ENCODE measurements at regions not wholly inside any gene's neighbourhood (a gene's known extent, or its start where the extent isn't known, plus 50 kb on each side); places are given as distances from the start of the nearest gene placed in this dataset.
"Not testable (repeated sequence)": the region's sequence is repeated elsewhere in the genome, so short reads cannot be mapped to it uniquely, and the experiment has no call there.

DNA sequence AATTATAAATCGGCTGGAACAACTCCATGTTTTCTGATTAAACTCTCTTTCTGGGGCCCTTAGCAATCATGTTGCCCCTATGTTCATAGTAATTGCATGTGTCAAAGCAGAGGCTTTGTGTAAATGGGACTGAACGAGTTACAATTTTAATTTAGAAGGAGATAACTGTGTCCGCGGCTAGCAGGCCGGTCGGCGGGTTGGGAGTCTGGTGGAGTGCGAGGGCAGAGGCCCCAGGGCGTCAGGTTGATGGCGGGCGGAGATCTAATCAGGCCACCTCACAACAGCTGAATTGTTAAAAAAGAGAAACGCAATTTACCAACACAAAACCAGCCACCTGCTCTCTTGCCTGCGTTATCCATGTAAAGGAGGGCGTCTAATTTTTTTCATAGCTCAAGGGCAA lies 134.9 kb upstream of the LPCAT1 start:
- Histone ChIP-seq H3K27ac (ENCODE audit: low read depth in 1 of 3, low read length in 2 of 3) (no peak overlapping the region), H3K4me3 (ENCODE audit: low read depth in 1 of 3, low read length in 3 of 3) (no peak overlapping the region), H3K4me1 (ENCODE audit: control insufficient read depth in 3 of 3, insufficient read depth in 2 of 3, low read depth in 1 of 3, low read length in 2 of 3) (no peaks in the 10 kb centered on the region), H3K9me3 (ENCODE audit: control insufficient read depth in 2 of 2, insufficient read depth in 1 of 2, low read depth in 1 of 2, low read length in 1 of 2) (no peaks in the 10 kb centered on the region), H3K27me3 (ENCODE audit: control insufficient read depth in 3 of 3, insufficient read depth in 3 of 3, low read length in 3 of 3) (peaks cover 0 to 16% (median 5%) of the 10 kb centered on the region in 3 donors), H3K36me3 (ENCODE audit: control insufficient read depth in 3 of 3, insufficient read depth in 2 of 3, low read depth in 1 of 3, low read length in 3 of 3) (no peaks in the 10 kb centered on the region)
- FAIRE-seq, result no peak
- DNase-seq, result no peak
- WGBS, 3 donors, result 21 to 65% (median 42%) methylated on average over 14 of the region's 14 CpGs

DNA sequence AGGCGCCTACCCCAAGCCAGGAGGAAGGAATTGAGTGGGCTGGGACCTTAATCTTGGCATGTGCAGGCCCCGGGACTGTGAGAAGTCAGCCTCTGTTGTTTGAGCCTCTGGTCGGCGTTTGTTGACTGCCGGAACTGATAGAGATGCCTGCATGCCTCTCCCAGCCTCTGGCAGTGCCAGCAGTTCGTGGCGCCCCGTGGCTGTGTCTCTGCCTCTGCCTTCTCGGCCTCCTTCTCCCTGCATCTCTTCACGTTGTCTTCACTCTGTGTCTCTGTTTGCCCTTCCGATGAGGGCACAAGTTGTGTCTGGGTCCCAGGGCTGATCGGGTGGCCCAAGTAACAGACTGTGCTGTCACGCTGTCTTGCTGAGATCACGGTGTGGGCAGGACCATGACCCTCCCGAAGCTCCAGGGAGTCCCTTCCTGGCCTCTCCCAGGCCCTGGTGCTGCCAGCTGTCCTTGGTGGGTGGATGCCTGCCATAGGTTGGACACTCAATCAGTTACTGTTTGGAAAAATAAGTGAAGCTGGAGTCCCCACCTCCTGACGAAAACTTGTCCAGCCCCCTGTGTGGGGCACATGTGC lies 133.5 kb upstream of the LPCAT1 start:
- Histone ChIP-seq H3K27ac (ENCODE audit: low read depth in 1 of 3, low read length in 2 of 3) (no peak overlapping the region), H3K9me3 (ENCODE audit: control insufficient read depth in 2 of 2, insufficient read depth in 1 of 2, low read depth in 1 of 2, low read length in 1 of 2) (no peaks in the 10 kb centered on the region), H3K27me3 (ENCODE audit: control insufficient read depth in 3 of 3, insufficient read depth in 3 of 3, low read length in 3 of 3) (peaks cover 0 to 29% (median 9%) of the 10 kb centered on the region in 3 donors), H3K4me1 (ENCODE audit: control insufficient read depth in 3 of 3, insufficient read depth in 2 of 3, low read depth in 1 of 3, low read length in 2 of 3) (peaks cover 0 to 3% (median 0%) of the 10 kb centered on the region in 3 donors), H3K4me3 (ENCODE audit: low read depth in 1 of 3, low read length in 3 of 3) (no peak overlapping the region), H3K36me3 (ENCODE audit: control insufficient read depth in 3 of 3, insufficient read depth in 2 of 3, low read depth in 1 of 3, low read length in 3 of 3) (no peaks in the 10 kb centered on the region)
- no peak for DNase-seq
- 73 to 84% (median 82%) methylated on average over 16 of the region's 16 CpGs for WGBS, 3 donors
- FAIRE-seq, result no peak

DNA sequence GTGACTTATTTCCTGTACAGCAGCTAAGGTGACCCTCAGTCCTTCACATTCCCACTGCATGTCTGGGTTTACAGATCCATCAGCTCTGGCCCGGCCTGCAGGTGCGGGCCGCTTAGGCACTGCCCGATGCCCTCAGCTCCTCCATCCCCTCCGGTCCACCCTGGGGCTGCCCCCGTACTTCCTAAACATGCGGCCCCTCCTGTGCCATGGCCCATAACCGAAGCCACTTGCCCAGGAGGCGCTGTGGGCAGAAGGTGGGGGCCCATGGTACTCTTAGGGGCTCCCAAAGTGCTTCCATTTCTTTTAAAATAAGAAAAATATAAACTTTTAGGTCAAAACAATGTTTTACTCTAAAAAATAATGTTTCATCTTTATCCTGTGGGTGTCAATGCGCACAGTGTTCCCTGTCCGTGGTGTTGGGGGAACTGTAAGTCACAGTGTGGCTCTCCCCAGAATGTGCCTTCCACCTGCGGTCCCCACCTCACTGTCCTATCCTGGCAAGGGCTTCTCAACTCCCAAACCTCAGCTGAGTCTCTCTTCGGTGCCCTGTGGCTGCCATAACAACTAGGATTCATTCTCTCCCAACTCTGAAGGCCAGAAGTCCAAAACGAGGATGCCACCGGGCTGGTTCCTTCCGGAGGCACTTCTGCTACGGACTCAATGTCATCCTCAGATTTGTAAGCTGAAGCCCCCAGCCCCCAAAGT lies 132.7 kb upstream of the LPCAT1 start:
- Histone ChIP-seq H3K4me1 (ENCODE audit: control insufficient read depth in 3 of 3, insufficient read depth in 2 of 3, low read depth in 1 of 3, low read length in 2 of 3) (peaks cover 0 to 3% (median 0%) of the 10 kb centered on the region in 3 donors), H3K27ac (ENCODE audit: low read depth in 1 of 3, low read length in 2 of 3) (no peak overlapping the region), H3K4me3 (ENCODE audit: low read depth in 1 of 3, low read length in 3 of 3) (no peak overlapping the region), H3K9me3 (ENCODE audit: control insufficient read depth in 2 of 2, insufficient read depth in 1 of 2, low read depth in 1 of 2, low read length in 1 of 2) (no peaks in the 10 kb centered on the region), H3K27me3 (ENCODE audit: control insufficient read depth in 3 of 3, insufficient read depth in 3 of 3, low read length in 3 of 3) (peaks cover 0 to 30% (median 9%) of the 10 kb centered on the region in 3 donors), H3K36me3 (ENCODE audit: control insufficient read depth in 3 of 3, insufficient read depth in 2 of 3, low read depth in 1 of 3, low read length in 3 of 3) (no peaks in the 10 kb centered on the region)
- 88 to 92% (median 89%) methylated on average over 17 of the region's 17 CpGs for WGBS, 3 donors
- FAIRE-seq (no peak), DNase-seq (no peak)

DNA sequence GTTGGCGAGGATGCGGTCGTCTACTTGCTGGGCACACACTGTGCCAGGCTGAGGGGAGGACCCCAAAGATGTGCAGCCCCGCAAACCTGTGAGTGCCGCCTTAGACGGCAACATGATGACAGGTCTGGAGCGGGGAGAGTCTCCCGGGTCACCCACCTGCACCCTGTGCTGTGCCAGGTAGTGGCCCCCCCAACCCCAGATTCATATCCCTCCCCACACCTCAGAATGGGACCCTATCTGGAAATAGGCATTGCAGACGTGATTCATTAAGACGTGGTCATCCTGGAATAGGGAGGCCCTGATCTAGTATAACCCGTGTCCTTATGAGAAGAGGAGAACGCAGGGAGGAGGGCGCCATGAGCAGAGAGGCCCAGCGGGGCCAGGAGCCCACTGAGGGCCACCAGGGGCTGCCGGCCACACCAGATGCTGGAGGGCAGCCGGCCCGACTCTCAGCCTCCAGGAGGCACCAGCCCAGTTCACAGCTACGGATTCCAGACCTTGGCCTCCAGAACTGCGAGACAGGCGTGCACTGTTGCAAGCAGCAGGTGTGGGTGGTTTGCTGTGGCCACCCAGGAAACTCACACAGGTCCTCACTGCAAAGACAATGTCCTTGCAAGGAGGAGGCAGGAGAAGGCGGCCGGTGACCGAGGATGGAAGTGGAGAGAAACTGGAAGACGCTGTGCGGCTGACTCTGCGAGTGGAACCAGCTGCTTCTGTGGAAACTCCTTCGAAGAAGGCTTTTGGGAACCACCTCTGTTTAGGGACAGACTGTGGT lies 131.9 kb upstream of the LPCAT1 start:
- Histone ChIP-seq H3K4me3 (ENCODE audit: low read depth in 1 of 3, low read length in 3 of 3) (no peak overlapping the region), H3K27ac (ENCODE audit: low read depth in 1 of 3, low read length in 2 of 3) (no peak overlapping the region), H3K36me3 (ENCODE audit: control insufficient read depth in 3 of 3, insufficient read depth in 2 of 3, low read depth in 1 of 3, low read length in 3 of 3) (no peaks in the 10 kb centered on the region), H3K9me3 (ENCODE audit: control insufficient read depth in 2 of 2, insufficient read depth in 1 of 2, low read depth in 1 of 2, low read length in 1 of 2) (no peaks in the 10 kb centered on the region), H3K4me1 (ENCODE audit: control insufficient read depth in 3 of 3, insufficient read depth in 2 of 3, low read depth in 1 of 3, low read length in 2 of 3) (peaks cover 0 to 3% (median 0%) of the 10 kb centered on the region in 3 donors), H3K27me3 (ENCODE audit: control insufficient read depth in 3 of 3, insufficient read depth in 3 of 3, low read length in 3 of 3) (peaks cover 0 to 33% (median 9%) of the 10 kb centered on the region in 3 donors)
- FAIRE-seq (no peak), DNase-seq (no peak)
- 84 to 88% (median 85%) methylated on average over 26 to 27 of the region's 27 CpGs for whole genome bisulfite sequencing, 3 donors

DNA sequence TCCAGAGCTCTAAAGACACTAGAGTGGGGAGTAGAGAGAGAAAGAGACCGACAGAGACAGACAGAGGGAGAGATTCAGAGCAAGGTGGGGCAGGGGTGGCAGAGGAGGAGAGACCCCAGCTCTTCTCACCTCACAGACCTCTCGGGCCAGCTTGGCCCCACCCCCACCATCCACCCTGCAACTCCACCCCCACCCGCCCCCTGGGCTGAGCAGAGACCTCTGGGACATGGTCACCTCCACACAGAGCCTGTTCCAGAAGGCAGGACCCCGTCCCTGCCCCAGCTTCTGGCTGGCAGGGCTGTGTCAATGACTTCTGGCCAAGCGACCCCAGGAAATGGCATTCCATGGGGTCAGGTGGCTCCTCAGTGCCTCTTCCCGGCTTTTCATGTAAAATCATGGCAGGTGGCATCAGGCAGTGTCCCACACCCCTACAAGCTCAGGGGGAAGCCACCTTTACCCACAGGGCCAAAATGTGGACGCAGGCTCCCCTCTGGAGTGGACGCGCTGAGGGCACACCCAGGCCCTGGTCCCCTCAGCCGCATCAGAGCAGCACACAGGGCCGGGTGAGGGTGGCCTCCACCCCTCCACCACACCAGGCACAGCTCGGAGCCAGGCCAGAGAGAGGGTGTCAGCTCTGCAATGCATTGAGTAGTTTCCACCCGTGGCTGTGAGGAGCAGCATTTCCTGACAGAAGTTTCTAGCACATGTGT lies 131.2 kb upstream of the LPCAT1 start:
- DNase-seq, result no peak
- WGBS, 3 donors, result 61 to 74% (median 73%) methylated on average over 10 to 13 of the region's 13 CpGs
- Histone ChIP-seq H3K27me3 (ENCODE audit: control insufficient read depth in 3 of 3, insufficient read depth in 3 of 3, low read length in 3 of 3) (peaks cover 0 to 33% (median 9%) of the 10 kb centered on the region in 3 donors), H3K4me1 (ENCODE audit: control insufficient read depth in 3 of 3, insufficient read depth in 2 of 3, low read depth in 1 of 3, low read length in 2 of 3) (peaks cover 0 to 3% (median 0%) of the 10 kb centered on the region in 3 donors), H3K9me3 (ENCODE audit: control insufficient read depth in 2 of 2, insufficient read depth in 1 of 2, low read depth in 1 of 2, low read length in 1 of 2) (no peaks in the 10 kb centered on the region), H3K36me3 (ENCODE audit: control insufficient read depth in 3 of 3, insufficient read depth in 2 of 3, low read depth in 1 of 3, low read length in 3 of 3) (no peaks in the 10 kb centered on the region), H3K27ac (ENCODE audit: low read depth in 1 of 3, low read length in 2 of 3) (no peak overlapping the region), H3K4me3 (ENCODE audit: low read depth in 1 of 3, low read length in 3 of 3) (no peak overlapping the region)
- FAIRE-seq, result no peak

DNA sequence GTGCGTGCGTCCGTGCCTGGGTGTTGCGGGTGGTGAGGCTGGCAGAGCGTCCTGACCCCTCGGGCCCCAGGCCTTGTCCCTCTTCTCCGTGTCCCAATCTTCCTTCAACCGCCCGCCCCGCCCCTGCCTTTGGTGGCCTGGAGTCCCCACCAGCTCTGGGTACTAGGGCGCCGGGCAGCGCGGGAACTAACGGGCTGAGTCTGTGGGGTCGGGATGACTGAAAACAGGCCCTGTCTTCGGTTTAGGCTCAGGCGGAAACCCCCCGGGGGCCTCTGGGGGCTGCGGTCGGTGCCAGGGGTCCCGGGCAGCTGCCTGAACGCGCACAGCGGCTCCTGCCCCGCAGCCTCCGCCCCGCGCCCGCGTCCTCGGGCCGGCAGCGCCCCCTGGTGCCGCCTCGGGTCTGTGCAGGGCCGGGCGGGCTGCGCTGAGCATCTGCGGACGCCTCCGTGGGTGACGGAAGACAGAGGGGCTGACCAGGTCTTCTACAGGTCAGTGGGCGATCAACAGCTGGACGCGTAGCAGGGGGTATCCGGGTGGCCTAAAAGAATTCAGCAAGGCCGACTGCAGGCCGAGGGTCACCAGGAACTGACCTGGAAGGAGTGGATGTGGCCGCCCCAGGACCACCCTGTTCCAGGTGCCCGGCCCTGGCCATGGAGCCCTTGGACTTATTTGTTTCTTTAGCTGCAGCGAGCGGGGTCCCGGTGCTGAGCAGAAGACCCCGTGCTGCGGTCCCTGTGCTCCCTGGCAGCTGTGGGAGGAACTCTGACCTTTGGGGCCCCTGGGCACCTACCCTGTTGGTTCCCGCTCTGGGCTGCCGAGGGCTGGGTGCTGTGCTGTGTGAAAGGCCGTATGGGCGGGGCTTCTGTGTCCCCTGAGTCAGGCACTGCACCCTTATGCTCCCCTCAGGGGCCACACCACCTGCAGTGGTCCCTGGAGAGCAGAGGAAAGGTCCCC lies 130.2 kb upstream of the LPCAT1 start:
- not testable (repeated sequence) for H3K4me3 ChIP-seq (ENCODE audit: low read depth in 1 of 3, low read length in 3 of 3); H3K4me1 ChIP-seq (ENCODE audit: control insufficient read depth in 3 of 3, insufficient read depth in 2 of 3, low read depth in 1 of 3, low read length in 2 of 3); FAIRE-seq; DNase-seq; H3K27ac ChIP-seq (ENCODE audit: low read depth in 1 of 3, low read length in 2 of 3); H3K9me3 ChIP-seq (ENCODE audit: control insufficient read depth in 2 of 2, insufficient read depth in 1 of 2, low read depth in 1 of 2, low read length in 1 of 2); H3K36me3 ChIP-seq (ENCODE audit: control insufficient read depth in 3 of 3, insufficient read depth in 2 of 3, low read depth in 1 of 3, low read length in 3 of 3)
- H3K27me3 ChIP-seq (ENCODE audit: control insufficient read depth in 3 of 3, insufficient read depth in 3 of 3, low read length in 3 of 3), result peaks cover 0 to 33% (median 9%) of the 10 kb centered on the region in 3 donors
- 5 to 7% (median 6%) methylated on average over 25 to 50 of the region's 60 CpGs for WGBS, 3 donors

DNA sequence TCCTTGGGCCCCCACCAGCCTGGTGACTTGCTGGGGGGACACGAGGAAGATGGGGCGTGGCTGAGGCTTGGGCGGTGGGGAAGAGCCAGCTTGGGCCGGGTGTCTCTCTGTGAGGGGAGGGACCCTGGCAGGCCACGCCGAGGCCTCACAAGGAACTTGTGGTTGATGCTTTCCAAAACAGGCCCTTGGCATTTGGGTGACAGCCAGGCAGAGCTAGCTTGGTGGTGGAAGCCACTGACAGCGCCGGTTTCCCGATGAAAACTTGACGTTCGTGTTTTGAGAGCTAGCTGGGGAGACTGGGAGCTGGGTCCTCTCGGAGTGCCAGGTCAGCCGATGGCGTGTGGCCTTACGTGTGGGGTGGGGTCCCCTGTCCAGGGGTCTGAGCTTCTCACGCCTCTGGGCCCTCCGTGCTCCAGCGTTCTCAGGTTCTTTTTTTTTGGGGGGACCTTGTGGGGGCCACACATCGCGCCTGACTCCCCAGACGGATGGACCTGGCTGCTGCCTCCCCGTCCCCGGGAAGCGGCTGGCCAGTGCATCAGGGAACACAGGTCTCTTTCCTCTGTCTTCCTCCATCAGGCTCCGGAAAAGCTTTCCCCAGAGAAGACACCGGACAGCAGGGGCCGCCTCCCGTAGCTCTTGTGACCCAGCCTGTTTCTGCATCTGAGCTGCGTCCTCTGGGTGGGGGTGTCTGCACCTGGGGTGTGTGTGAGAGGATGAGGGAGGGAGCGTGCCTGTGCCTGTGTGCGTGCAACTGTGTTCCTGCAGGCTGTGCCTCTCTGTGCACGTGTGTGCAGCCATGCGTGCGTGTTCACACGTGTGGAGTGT lies 129.3 kb upstream of the LPCAT1 start:
- WGBS, 3 donors, result 20 to 31% (median 21%) methylated on average over 32 to 35 of the region's 35 CpGs
- H3K4me3 ChIP-seq (ENCODE audit: low read depth in 1 of 3, low read length in 3 of 3), result no peak overlapping the region
- H3K4me1 ChIP-seq (ENCODE audit: control insufficient read depth in 3 of 3, insufficient read depth in 2 of 3, low read depth in 1 of 3, low read length in 2 of 3), result peaks cover 0 to 3% (median 0%) of the 10 kb centered on the region in 3 donors
- H3K36me3 ChIP-seq (ENCODE audit: control insufficient read depth in 3 of 3, insufficient read depth in 2 of 3, low read depth in 1 of 3, low read length in 3 of 3), result no peaks in the 10 kb centered on the region
- no peak for FAIRE-seq
- no peak for DNase-seq
- H3K27ac ChIP-seq (ENCODE audit: low read depth in 1 of 3, low read length in 2 of 3), result no peak overlapping the region
- no peaks in the 10 kb centered on the region for H3K9me3 ChIP-seq (ENCODE audit: control insufficient read depth in 2 of 2, insufficient read depth in 1 of 2, low read depth in 1 of 2, low read length in 1 of 2)
- H3K27me3 ChIP-seq (ENCODE audit: control insufficient read depth in 3 of 3, insufficient read depth in 3 of 3, low read length in 3 of 3), result peaks cover 0 to 30% (median 9%) of the 10 kb centered on the region in 3 donors
